SK-N-MC (cell line): ENCODE measurements at regions not wholly inside any gene's neighbourhood (a gene's known extent, or its start where the extent isn't known, plus 50 kb on each side); places are given as distances from the start of the nearest gene placed in this dataset.
"Not testable (repeated sequence)": the region's sequence is repeated elsewhere in the genome, so short reads cannot be mapped to it uniquely, and the experiment has no call there.

Experiments
- DNase-seq: peaks from one replicate; pipeline ENCODE4 v3.0.0-alpha.2; 2011; ENCODE audit warnings: low read depth, low spot score
- H3K27ac ChIP-seq: fragments of 200-600 bp; sonication (generic); 2 replicates; pipeline ENCODE4 v1.5.1; 2016; ENCODE audit warnings: mixed run types
- H3K36me3 ChIP-seq: fragments of 200-600 bp; sonication (generic); 2 replicates; pipeline ENCODE4 v1.6.1; 2017; ENCODE audit warnings: antibody characterized with exemption, low read length, mixed read lengths; ENCODE audit not compliant: insufficient read depth
- H3K4me3 ChIP-seq: fragments of 200-600 bp; sonication (generic); 2 replicates; pipeline ENCODE4 v1.5.1; 2016
- H3K9ac ChIP-seq: fragments of 200-600 bp; sonication (generic); 2 replicates; pipeline ENCODE4 v1.8.0; 2017; ENCODE audit warnings: mixed run types, mixed read lengths; ENCODE audit not compliant: insufficient read length
- H3K9me3 ChIP-seq: fragments of 200-600 bp; sonication (generic); 2 replicates; pipeline ENCODE4 v1.6.1; 2017; ENCODE audit warnings: low read depth, mild to moderate bottlenecking, antibody characterized with exemption, low read length, moderate library complexity, mixed read lengths
- EZH2 ChIP-seq: fragments of 200-600 bp; sonication (generic); IDR thresholded peaks from one replicate; pipeline ENCODE4 v1.6.1; 2017; ENCODE audit warnings: antibody characterized with exemption
- FOXP2 ChIP-seq: optimal IDR thresholded peaks from 2 replicates; pipeline ENCODE3; 2011; ENCODE audit warnings: mild to moderate bottlenecking, moderate library complexity; ENCODE audit not compliant: insufficient read depth; ENCODE audit errors: extremely low read length, control extremely low read depth
- POLR2AphosphoS5 ChIP-seq: IDR thresholded peaks from 2 replicates; pipeline ENCODE4 v1.6.1; 2012; ENCODE audit warnings: mild to moderate bottlenecking, low read depth, low read length, borderline replicate concordance

DNA sequence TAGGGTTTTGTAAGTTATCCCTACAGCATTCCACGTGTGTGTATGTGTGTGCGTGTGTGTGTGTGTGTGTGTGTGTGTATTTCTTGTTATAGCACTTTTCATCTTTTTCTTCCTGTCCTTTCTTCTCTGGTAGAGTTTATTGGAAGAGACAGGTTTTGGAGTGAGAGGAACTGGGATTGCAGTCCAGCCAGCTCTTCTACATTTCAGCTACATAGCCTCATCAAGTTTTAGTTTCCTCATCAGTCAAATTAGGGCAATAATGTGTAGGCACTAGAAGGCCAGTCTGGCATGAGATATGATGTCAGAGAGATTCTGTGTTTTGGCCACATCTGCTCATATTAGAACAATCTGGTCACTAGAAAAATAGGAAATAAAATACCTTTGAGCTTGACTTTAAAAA is 1283.5 kb upstream of the TENM4 start:
- TF ChIP-seq POLR2AphosphoS5 = no peak
- TF ChIP-seq FOXP2 = no peak
- no peak for TF ChIP-seq EZH2
- H3K4me3 ChIP-seq = no peak overlapping the region
- DNase-seq = no peak
- no peak overlapping the region for H3K9ac ChIP-seq
- no peaks in the 10 kb centered on the region for H3K9me3 ChIP-seq
- H3K36me3 ChIP-seq = no peaks in the 10 kb centered on the region
- no peak overlapping the region for H3K27ac ChIP-seq

GRCh38 chr11:80722629-80723028 is 1281.8 kb upstream of the TENM4 start:
- no peaks in the 10 kb centered on the region for H3K36me3 ChIP-seq
- no peak overlapping the region for H3K4me3 ChIP-seq
- DNase-seq = no peak
- no peaks in the 10 kb centered on the region for H3K9me3 ChIP-seq
- no peak overlapping the region for H3K27ac ChIP-seq
- TF ChIP-seq EZH2 (no peak), FOXP2 (no peak), POLR2AphosphoS5 (no peak)
- no peak overlapping the region for H3K9ac ChIP-seq

DNA sequence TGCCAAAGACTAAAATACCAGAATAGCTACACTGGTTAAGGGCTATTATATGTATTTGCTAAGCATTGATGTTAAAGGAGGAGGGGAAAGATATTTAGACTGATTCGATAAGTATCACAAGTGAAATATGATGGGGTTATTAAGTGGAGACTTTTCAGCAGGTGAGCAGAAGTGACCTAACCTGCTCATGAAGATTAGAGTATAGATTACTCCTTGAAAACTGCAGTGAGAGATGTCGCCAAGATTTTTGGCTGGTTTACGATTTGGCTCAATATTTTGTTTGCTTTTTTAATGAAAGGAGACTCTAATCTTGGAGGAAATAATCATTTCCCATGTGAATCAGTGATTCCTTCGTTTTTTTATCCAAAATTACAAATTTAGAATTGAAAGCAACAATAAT is 1279.5 kb upstream of the TENM4 start:
- Histone ChIP-seq H3K27ac (no peak overlapping the region), H3K9ac (no peak overlapping the region), H3K9me3 (no peaks in the 10 kb centered on the region), H3K4me3 (no peak overlapping the region), H3K36me3 (no peaks in the 10 kb centered on the region)
- TF ChIP-seq EZH2 (no peak), POLR2AphosphoS5 (no peak), FOXP2 (no peak)
- no peak for DNase-seq

DNA sequence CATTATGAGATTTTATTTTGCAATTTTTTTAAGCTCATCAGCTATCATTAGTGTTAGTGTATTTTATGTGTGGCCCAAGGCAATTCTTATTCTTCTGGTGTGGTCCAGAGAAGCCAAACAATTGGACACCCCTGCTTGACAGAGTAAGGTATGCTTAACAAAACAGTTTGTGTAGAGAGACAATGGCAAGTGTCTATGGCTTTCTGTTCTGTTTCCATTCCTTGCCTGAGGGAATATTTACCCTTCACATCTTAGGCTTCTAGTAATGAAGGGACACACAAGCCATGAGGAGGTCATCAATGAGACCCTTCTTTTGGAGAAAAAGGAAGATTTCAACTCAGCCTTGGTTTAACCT is 1278.4 kb upstream of the TENM4 start:
- Histone ChIP-seq H3K4me3 (no peak overlapping the region), H3K9me3 (no peaks in the 10 kb centered on the region), H3K27ac (no peak overlapping the region), H3K9ac (no peak overlapping the region), H3K36me3 (no peaks in the 10 kb centered on the region)
- no peak for DNase-seq
- no peak for TF ChIP-seq EZH2
- TF ChIP-seq FOXP2 = no peak

DNA sequence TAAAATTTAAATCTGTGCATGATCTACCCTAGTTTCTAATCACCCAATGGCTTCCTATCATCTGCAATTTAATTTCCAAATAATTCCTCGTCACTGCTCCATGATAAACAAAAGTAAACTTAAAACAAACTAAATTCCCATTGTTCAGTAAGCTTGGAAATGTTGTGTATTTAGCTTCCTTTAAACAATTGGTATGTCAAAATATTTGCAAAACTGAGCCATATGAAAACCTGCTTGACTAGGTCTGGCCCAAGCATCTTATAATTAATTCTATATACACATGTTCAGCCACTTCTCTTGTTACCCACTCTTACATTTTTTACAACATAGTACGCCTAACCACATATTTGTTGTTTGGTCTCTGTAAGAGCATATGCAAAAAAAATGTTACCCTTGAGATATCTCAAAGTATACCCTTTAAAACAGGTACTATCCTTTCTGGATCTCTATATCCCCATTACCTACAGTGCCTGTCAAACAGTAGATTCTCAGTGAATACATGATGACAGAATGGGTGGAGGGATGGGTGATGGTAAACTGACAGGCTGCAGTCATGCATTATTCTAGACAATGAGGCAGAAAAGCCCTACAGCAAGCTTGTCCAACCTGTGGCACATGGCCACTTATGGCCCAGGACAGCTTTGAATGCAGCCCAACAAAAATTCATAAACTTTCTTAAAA is 1277.9 kb upstream of the TENM4 start:
- Histone ChIP-seq H3K4me3 (no peak overlapping the region), H3K9me3 (no peaks in the 10 kb centered on the region), H3K9ac (no peak overlapping the region), H3K27ac (no peak overlapping the region), H3K36me3 (no peaks in the 10 kb centered on the region)
- no peak for TF ChIP-seq POLR2AphosphoS5
- TF ChIP-seq FOXP2 = no peak
- no peak for TF ChIP-seq EZH2
- no peak for DNase-seq

GRCh38 chr11:80702264-80702663 is 1261.4 kb upstream of the TENM4 start:
- no peak for DNase-seq
- H3K9ac ChIP-seq = no peak overlapping the region
- no peak overlapping the region for H3K27ac ChIP-seq

GRCh38 chr11:80700386-80700785 is 1259.6 kb upstream of the TENM4 start:
- TF ChIP-seq FOXP2 (no peak), POLR2AphosphoS5 (no peak), EZH2 (no peak)
- Histone ChIP-seq H3K9me3 (no peaks in the 10 kb centered on the region), H3K4me3 (no peak overlapping the region), H3K27ac (no peak overlapping the region), H3K9ac (no peak overlapping the region), H3K36me3 (no peaks in the 10 kb centered on the region)
- no peak for DNase-seq

More at GRCh38 chr11:80702264-80702663, 1261.4 kb upstream of the TENM4 start:
- no peaks in the 10 kb centered on the region for H3K9me3 ChIP-seq
- TF ChIP-seq EZH2 = no peak
- TF ChIP-seq POLR2AphosphoS5 = no peak
- TF ChIP-seq FOXP2 = no peak
- H3K36me3 ChIP-seq = no peaks in the 10 kb centered on the region
- no peak overlapping the region for H3K4me3 ChIP-seq

DNA sequence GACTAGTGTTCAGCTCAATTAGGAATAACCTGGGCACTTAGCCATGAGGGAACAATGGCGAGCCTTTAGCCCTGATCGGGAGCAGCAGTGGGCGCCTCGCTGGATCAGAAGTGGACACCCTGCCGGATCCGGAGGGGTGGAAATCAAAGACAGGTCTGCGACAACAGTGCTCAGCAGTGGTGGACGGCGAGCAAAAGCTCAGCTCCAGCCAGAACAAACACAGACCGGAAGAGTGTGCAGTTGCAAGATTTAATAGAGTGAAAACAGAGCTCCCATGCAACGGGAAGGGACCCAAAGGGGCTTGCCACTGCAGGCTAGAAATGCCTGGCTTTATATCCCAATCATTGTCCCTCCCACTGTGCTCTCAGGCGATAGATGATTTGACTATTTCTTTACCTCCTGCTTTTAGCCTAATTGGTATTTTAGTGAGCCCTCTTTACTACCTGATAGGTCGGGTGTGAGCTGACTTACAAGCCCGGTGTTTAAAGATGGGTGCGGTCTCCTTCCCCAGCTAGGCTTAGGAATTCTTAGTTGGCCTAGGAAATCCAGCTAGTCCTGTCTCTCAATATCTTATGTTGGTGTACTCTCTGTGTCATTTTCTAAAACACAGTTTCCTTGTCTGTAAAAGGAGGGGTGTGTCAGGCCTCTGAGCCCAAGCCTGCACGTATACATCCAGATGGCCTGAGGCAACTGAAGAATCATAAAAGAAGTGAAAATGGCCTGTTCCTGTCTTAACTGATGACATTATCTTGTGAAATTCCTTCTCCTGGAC is 1258.8 kb upstream of the TENM4 start:
- not testable (repeated sequence) for H3K9ac ChIP-seq, DNase-seq, H3K9me3 ChIP-seq, H3K36me3 ChIP-seq, H3K27ac ChIP-seq, H3K4me3 ChIP-seq

DNA sequence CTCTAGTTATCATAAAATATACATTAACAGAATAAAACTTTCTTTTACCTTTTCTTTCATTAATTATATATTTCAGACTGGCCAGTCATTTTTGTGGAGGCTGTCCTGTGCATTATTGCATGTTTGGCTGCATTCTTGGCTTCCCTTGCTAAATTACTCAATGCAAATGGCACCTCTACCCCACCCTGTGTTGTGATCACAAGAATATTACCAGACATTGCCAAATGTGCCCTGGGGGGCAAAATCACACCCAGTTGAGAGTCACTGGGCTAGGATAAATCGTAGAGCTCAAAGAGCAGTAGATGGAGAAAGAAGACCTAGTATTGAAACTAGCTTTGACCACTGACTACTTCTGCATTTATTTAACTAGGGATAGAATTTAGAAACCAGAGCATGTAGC is 1257.8 kb upstream of the TENM4 start:
- no peak overlapping the region for H3K9ac ChIP-seq
- DNase-seq = no peak
- no peaks in the 10 kb centered on the region for H3K36me3 ChIP-seq
- H3K27ac ChIP-seq = no peak overlapping the region
- H3K9me3 ChIP-seq = no peaks in the 10 kb centered on the region
- TF ChIP-seq EZH2 (no peak), FOXP2 (no peak), POLR2AphosphoS5 (no peak)
- no peak overlapping the region for H3K4me3 ChIP-seq
